Mammary epithelial cell (primary cell): ENCODE measurements at regions not wholly inside any gene's neighbourhood (a gene's known extent, or its start where the extent isn't known, plus 50 kb on each side); places are given as distances from the start of the nearest gene placed in this dataset.

Experiments
- EZH2 ChIP-seq: IDR thresholded peaks from 2 replicates; pipeline ENCODE4 v1.6.1; 2012; ENCODE audit warnings: low read length, inconsistent platforms, borderline replicate concordance
- TF ChIP-seq, protein P1 (sequence below), 2 donors: IDR thresholded peaks in 1 of 2; conservative IDR thresholded peaks in 1 of 2; 2 replicates each; pipeline ENCODE4 v1.5.1; 2011 to 2012; ENCODE audit warnings: inconsistent platforms in 2 of 2, low read length in 2 of 2, mild to moderate bottlenecking in 2 of 2, control low read depth in 1 of 2, low read depth in 1 of 2; ENCODE audit not compliant: insufficient read depth in 1 of 2; ENCODE audit errors: extremely low read depth in 1 of 2

- TF ChIP-seq, protein P1, sequence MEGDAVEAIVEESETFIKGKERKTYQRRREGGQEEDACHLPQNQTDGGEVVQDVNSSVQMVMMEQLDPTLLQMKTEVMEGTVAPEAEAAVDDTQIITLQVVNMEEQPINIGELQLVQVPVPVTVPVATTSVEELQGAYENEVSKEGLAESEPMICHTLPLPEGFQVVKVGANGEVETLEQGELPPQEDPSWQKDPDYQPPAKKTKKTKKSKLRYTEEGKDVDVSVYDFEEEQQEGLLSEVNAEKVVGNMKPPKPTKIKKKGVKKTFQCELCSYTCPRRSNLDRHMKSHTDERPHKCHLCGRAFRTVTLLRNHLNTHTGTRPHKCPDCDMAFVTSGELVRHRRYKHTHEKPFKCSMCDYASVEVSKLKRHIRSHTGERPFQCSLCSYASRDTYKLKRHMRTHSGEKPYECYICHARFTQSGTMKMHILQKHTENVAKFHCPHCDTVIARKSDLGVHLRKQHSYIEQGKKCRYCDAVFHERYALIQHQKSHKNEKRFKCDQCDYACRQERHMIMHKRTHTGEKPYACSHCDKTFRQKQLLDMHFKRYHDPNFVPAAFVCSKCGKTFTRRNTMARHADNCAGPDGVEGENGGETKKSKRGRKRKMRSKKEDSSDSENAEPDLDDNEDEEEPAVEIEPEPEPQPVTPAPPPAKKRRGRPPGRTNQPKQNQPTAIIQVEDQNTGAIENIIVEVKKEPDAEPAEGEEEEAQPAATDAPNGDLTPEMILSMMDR (conservative IDR thresholded peaks at IDR 0.05 in 1 of 2, IDR thresholded peaks at IDR 0.05 in 1 of 2; ENCODE audit: extremely low read depth in 1 of 2, insufficient read depth in 1 of 2, low read depth in 1 of 2, low read length in 2 of 2), result no peak
- no peak for TF ChIP-seq EZH2
Observed at GRCh38 chr2:236904389-236905263, 181.1 kb upstream of the COPS8 start.
